Spinal cord (tissue), 9 donors: ENCODE measurements at regions not wholly inside any gene's neighbourhood (a gene's known extent, or its start where the extent isn't known, plus 50 kb on each side); places are given as distances from the start of the nearest gene placed in this dataset.

Experiments
- DNase-seq, 6 donors: peaks; one replicate each; pipeline versions ENCODE4 v3.0.0 to v3.0.0-alpha.2; 2013 to 2015; ENCODE audit warnings: low spot score in 6 of 6, low read depth in 4 of 6
- H3K27ac ChIP-seq: one replicate; pipeline ENCODE4 v1.5.1; 2013; ENCODE audit warnings: low read depth, low read length, control low read depth
- H3K27me3 ChIP-seq: one replicate; pipeline ENCODE4 v1.6.1; 2013; ENCODE audit warnings: low read length; ENCODE audit not compliant: control insufficient read depth, insufficient read depth
- H3K36me3 ChIP-seq: one replicate; pipeline ENCODE4 v1.6.1; 2013; ENCODE audit warnings: low read length; ENCODE audit not compliant: control insufficient read depth, insufficient read depth
- H3K4me1 ChIP-seq: one replicate; pipeline ENCODE4 v1.6.1; 2013; ENCODE audit warnings: low read length; ENCODE audit not compliant: control insufficient read depth, insufficient read depth
- H3K4me3 ChIP-seq: one replicate; pipeline ENCODE4 v1.5.1; 2013; ENCODE audit warnings: low read depth, low read length, control low read depth
- H3K9me3 ChIP-seq: one replicate; pipeline ENCODE4 v1.6.1; 2013; ENCODE audit warnings: low read length; ENCODE audit not compliant: control insufficient read depth, insufficient read depth
- WGBS: methylation state at CpG from one replicate; pipeline ENCODE4 v1.1.5; 2013; ENCODE audit warnings: missing lambda C conversion rate; ENCODE audit not compliant: insufficient coverage; 5-methylcytosine and 5-hydroxymethylcytosine counted together
- donor health status: healthy.

- no peak for DNase-seq
- WGBS = 90% methylated on average over 2 of the region's 2 CpGs
- H3K36me3 ChIP-seq = no peaks in the 10 kb centered on the region
- H3K27ac ChIP-seq = no peak overlapping the region
- no peak overlapping the region for H3K4me3 ChIP-seq
- peaks cover 23% of the 10 kb centered on the region for H3K4me1 ChIP-seq
- H3K27me3 ChIP-seq = no peaks in the 10 kb centered on the region
- no peaks in the 10 kb centered on the region for H3K9me3 ChIP-seq
Measured at GRCh38 chr1:29860681-29861080, 624.4 kb downstream of the PTPRU start.

GRCh38 chr1:29860056-29860455, 623.7 kb downstream of the PTPRU start:
- no peaks in the 10 kb centered on the region for H3K9me3 ChIP-seq
- H3K36me3 ChIP-seq = no peaks in the 10 kb centered on the region
- WGBS = 78% methylated on average over 1 of the region's 1 CpG
- H3K4me1 ChIP-seq = peaks cover 28% of the 10 kb centered on the region
- H3K27ac ChIP-seq = no peak overlapping the region
- H3K27me3 ChIP-seq = no peaks in the 10 kb centered on the region
- H3K4me3 ChIP-seq = no peak overlapping the region
- DNase-seq = peak in 1 of 6 donors; percentile 49

- no peak for DNase-seq
- H3K4me3 ChIP-seq = no peak overlapping the region
- H3K4me1 ChIP-seq = peaks cover 32% of the 10 kb centered on the region
- H3K27ac ChIP-seq = no peak overlapping the region
- H3K36me3 ChIP-seq = no peaks in the 10 kb centered on the region
- 87% methylated on average over 9 of the region's 9 CpGs for WGBS
- H3K9me3 ChIP-seq = no peaks in the 10 kb centered on the region
- H3K27me3 ChIP-seq = no peaks in the 10 kb centered on the region
Measured at GRCh38 chr1:29859126-29859525, 622.8 kb downstream of the PTPRU start.

- Histone ChIP-seq H3K27ac (no peak overlapping the region), H3K9me3 (no peaks in the 10 kb centered on the region), H3K4me1 (peaks cover 32% of the 10 kb centered on the region), H3K36me3 (no peaks in the 10 kb centered on the region), H3K4me3 (no peak overlapping the region), H3K27me3 (no peaks in the 10 kb centered on the region)
- WGBS = 70% methylated on average over 4 of the region's 6 CpGs
- no peak for DNase-seq
Measured at GRCh38 chr1:29858646-29859045, 622.3 kb downstream of the PTPRU start.

GRCh38 chr1:29856340-29857114, 620.2 kb downstream of the PTPRU start:
- Histone ChIP-seq H3K27me3 (no peaks in the 10 kb centered on the region), H3K36me3 (no peaks in the 10 kb centered on the region), H3K27ac (no peak overlapping the region), H3K4me1 (peaks cover 32% of the 10 kb centered on the region), H3K9me3 (no peaks in the 10 kb centered on the region), H3K4me3 (no peak overlapping the region)
- DNase-seq = peak in 2 of 6 donors; percentile 37 to 67
- WGBS = 40% methylated on average over 8 of the region's 12 CpGs

- no peaks in the 10 kb centered on the region for H3K36me3 ChIP-seq
- no peaks in the 10 kb centered on the region for H3K27me3 ChIP-seq
- DNase-seq = peak in 1 of 6 donors; percentile 59
- no peak overlapping the region for H3K4me3 ChIP-seq
- H3K27ac ChIP-seq = no peak overlapping the region
- H3K9me3 ChIP-seq = no peaks in the 10 kb centered on the region
- peaks cover 32% of the 10 kb centered on the region for H3K4me1 ChIP-seq
- WGBS = 63% methylated on average over 10 of the region's 10 CpGs
Measured at GRCh38 chr1:29855561-29856160, 619.3 kb downstream of the PTPRU start.

GRCh38 chr1:29854700-29855276, 618.5 kb downstream of the PTPRU start:
- 31% methylated on average over 4 of the region's 9 CpGs for WGBS
- Histone ChIP-seq H3K36me3 (no peaks in the 10 kb centered on the region), H3K27ac (no peak overlapping the region), H3K4me3 (no peak overlapping the region), H3K9me3 (no peaks in the 10 kb centered on the region), H3K27me3 (no peaks in the 10 kb centered on the region), H3K4me1 (peaks cover 32% of the 10 kb centered on the region)
- no peak for DNase-seq

GRCh38 chr1:29853716-29854330, 617.5 kb downstream of the PTPRU start:
- H3K4me1 ChIP-seq = peaks cover 32% of the 10 kb centered on the region
- DNase-seq = peak in 1 of 6 donors; percentile 54
- H3K36me3 ChIP-seq = no peaks in the 10 kb centered on the region
- no peak overlapping the region for H3K4me3 ChIP-seq
- H3K9me3 ChIP-seq = no peaks in the 10 kb centered on the region
- H3K27me3 ChIP-seq = no peaks in the 10 kb centered on the region
- WGBS = 82% methylated on average over 8 of the region's 10 CpGs
- H3K27ac ChIP-seq = no peak overlapping the region

GRCh38 chr1:29852248-29852647, 615.9 kb downstream of the PTPRU start:
- Histone ChIP-seq H3K9me3 (no peaks in the 10 kb centered on the region), H3K36me3 (no peaks in the 10 kb centered on the region), H3K27me3 (no peaks in the 10 kb centered on the region), H3K4me3 (no peak overlapping the region), H3K4me1 (peaks cover 24% of the 10 kb centered on the region), H3K27ac (no peak overlapping the region)
- 97% methylated on average over 5 of the region's 9 CpGs for WGBS
- DNase-seq = no peak
